Trophoblast cell (in vitro differentiated cells and primary cell): ENCODE measurements at regions not wholly inside any gene's neighbourhood (a gene's known extent, or its start where the extent isn't known, plus 50 kb on each side); places are given as distances from the start of the nearest gene placed in this dataset.
"Not testable (repeated sequence)": the region's sequence is repeated elsewhere in the genome, so short reads cannot be mapped to it uniquely, and the experiment has no call there.

Source experiments
- DNase-seq, 2 donors: peaks; one replicate each; pipeline ENCODE4 v3.0.0-alpha.2; 2016
- H2AFZ ChIP-seq: 2 replicates; pipeline ENCODE4 v1.6.1; 2013; ENCODE audit warnings: low read length, moderate library complexity, mild to moderate bottlenecking; ENCODE audit not compliant: insufficient read depth, poor library complexity
- H2AK5ac ChIP-seq: 2 replicates; pipeline ENCODE4 v1.6.1; 2013; ENCODE audit warnings: mild to moderate bottlenecking, low read length
- H2BK120ac ChIP-seq: 2 replicates; pipeline ENCODE4 v1.6.1; 2013; ENCODE audit warnings: low read length, mild to moderate bottlenecking, moderate library complexity; ENCODE audit not compliant: insufficient read depth, poor library complexity
- H2BK12ac ChIP-seq: 2 replicates; pipeline ENCODE4 v1.6.1; 2013; ENCODE audit warnings: mild to moderate bottlenecking, low read length, moderate library complexity
- H2BK5ac ChIP-seq: 2 replicates; pipeline ENCODE4 v1.6.1; 2013; ENCODE audit warnings: low read length, low read depth, moderate library complexity, mild to moderate bottlenecking; ENCODE audit not compliant: poor library complexity
- H3K14ac ChIP-seq: 2 replicates; pipeline ENCODE4 v1.6.1; 2013; ENCODE audit warnings: mild to moderate bottlenecking, low read length
- H3K18ac ChIP-seq: 2 replicates; pipeline ENCODE4 v1.6.1; 2013; ENCODE audit warnings: mild to moderate bottlenecking, low read length
- H3K23ac ChIP-seq: 2 replicates; pipeline ENCODE4 v1.6.1; 2013; ENCODE audit warnings: low read length
- H3K27ac ChIP-seq: 2 replicates; pipeline ENCODE4 v1.5.1; 2013; ENCODE audit warnings: low read depth, mild to moderate bottlenecking, inconsistent platforms, low read length, moderate library complexity
- H3K27me3 ChIP-seq: 2 replicates; pipeline ENCODE4 v1.6.1; 2013; ENCODE audit warnings: inconsistent platforms, mild to moderate bottlenecking, low read length, moderate library complexity; ENCODE audit not compliant: insufficient read depth
- H3K36me3 ChIP-seq, 2 experiments: 1 replicate in 1 of 2; 2 replicates in 1 of 2; pipeline ENCODE4 v1.6.1; 2013; ENCODE audit warnings: low read length in 2 of 2, mild to moderate bottlenecking in 2 of 2, moderate library complexity in 1 of 2; ENCODE audit not compliant: insufficient read depth in 2 of 2, control insufficient read depth in 1 of 2
- H3K4ac ChIP-seq: 2 replicates; pipeline ENCODE4 v1.6.1; 2013; ENCODE audit warnings: low read depth, mild to moderate bottlenecking, low read length, moderate library complexity
- H3K4me1 ChIP-seq, 2 experiments: 1 replicate in 1 of 2; 2 replicates in 1 of 2; pipeline ENCODE4 v1.6.1; 2013; ENCODE audit warnings: low read length in 2 of 2, mild to moderate bottlenecking in 2 of 2, moderate library complexity in 1 of 2; ENCODE audit not compliant: insufficient read depth in 2 of 2, control insufficient read depth in 1 of 2
- H3K4me2 ChIP-seq: 2 replicates; pipeline ENCODE4 v1.6.1; 2013; ENCODE audit warnings: inconsistent platforms, mild to moderate bottlenecking, low read length, moderate library complexity
- H3K4me3 ChIP-seq: 2 replicates; pipeline ENCODE4 v1.5.1; 2013; ENCODE audit warnings: mild to moderate bottlenecking, low read depth, low read length, inconsistent platforms
- H3K79me1 ChIP-seq: one replicate; pipeline ENCODE4 v1.6.1; 2013; ENCODE audit warnings: low read length
- H3K79me2 ChIP-seq: 2 replicates; pipeline ENCODE4 v1.6.1; 2013; ENCODE audit warnings: low read length, mild to moderate bottlenecking; ENCODE audit not compliant: control insufficient read depth, insufficient read depth, poor library complexity
- H3K9ac ChIP-seq: 2 replicates; pipeline ENCODE4 v1.6.1; 2013; ENCODE audit warnings: mild to moderate bottlenecking, low read length
- H3K9me3 ChIP-seq: 2 replicates; pipeline ENCODE4 v1.6.1; 2013; ENCODE audit warnings: low read depth, mild to moderate bottlenecking, control low read depth, inconsistent platforms, low read length; ENCODE audit not compliant: insufficient read depth
- H4K12ac ChIP-seq: 2 replicates; pipeline ENCODE4 v1.6.1; 2013; ENCODE audit warnings: low read depth, mild to moderate bottlenecking, low read length, moderate library complexity
- H4K8ac ChIP-seq: 2 replicates; pipeline ENCODE4 v1.6.1; 2013; ENCODE audit warnings: low read depth, mild to moderate bottlenecking, low read length, moderate library complexity
- H4K91ac ChIP-seq: one replicate; pipeline ENCODE4 v1.6.1; 2013; ENCODE audit warnings: low read depth, mild to moderate bottlenecking, low read length, moderate library complexity
- WGBS: extraction: QIAGEN DNeasy Blood & Tissue Kit; methylation state at CpG from one replicate; pipeline ENCODE4 v1.1.7; 2013; ENCODE audit warnings: missing lambda C conversion rate; ENCODE audit not compliant: insufficient read length, insufficient coverage; ENCODE audit errors: extremely low coverage; 5-methylcytosine and 5-hydroxymethylcytosine counted together

- not testable (repeated sequence) for H4K91ac ChIP-seq, H3K4me1 ChIP-seq, H2BK5ac ChIP-seq, H3K27me3 ChIP-seq, DNase-seq, H4K12ac ChIP-seq, H3K4ac ChIP-seq, H3K27ac ChIP-seq, H2AK5ac ChIP-seq, H4K8ac ChIP-seq, H3K9ac ChIP-seq, H3K79me1 ChIP-seq, H2AFZ ChIP-seq, H2BK12ac ChIP-seq, H3K4me2 ChIP-seq, H3K14ac ChIP-seq, H3K79me2 ChIP-seq, H3K9me3 ChIP-seq, H3K36me3 ChIP-seq, H3K23ac ChIP-seq, H3K4me3 ChIP-seq, H3K18ac ChIP-seq, H2BK120ac ChIP-seq
- WGBS = no CpG with 5 or more reads among the region's 4 CpGs
Observed at GRCh38 chr4:190118519-190118918, 54.2 kb downstream of the DBET start.

- H4K8ac ChIP-seq, H3K9me3 ChIP-seq, H2BK120ac ChIP-seq, DNase-seq, H4K91ac ChIP-seq, H2AFZ ChIP-seq, H2BK5ac ChIP-seq, H3K27ac ChIP-seq, H3K4me3 ChIP-seq, H3K9ac ChIP-seq, H4K12ac ChIP-seq, H3K27me3 ChIP-seq, H3K23ac ChIP-seq, H3K4me2 ChIP-seq, H3K36me3 ChIP-seq, H2AK5ac ChIP-seq, H3K79me1 ChIP-seq, H2BK12ac ChIP-seq, H3K14ac ChIP-seq, H3K18ac ChIP-seq, H3K4ac ChIP-seq, H3K79me2 ChIP-seq, H3K4me1 ChIP-seq: not testable (repeated sequence)
- WGBS = no CpG with 5 or more reads among the region's 3 CpGs
Observed at GRCh38 chr4:190119474-190119873, 54.1 kb upstream of the DUX4 start.

GRCh38 chr4:190120111-190120514, 53.5 kb upstream of the DUX4 start:
- not testable (repeated sequence) for H4K8ac ChIP-seq, H2BK12ac ChIP-seq, H2BK5ac ChIP-seq, H3K36me3 ChIP-seq, H3K9ac ChIP-seq, H2AK5ac ChIP-seq, H3K4me1 ChIP-seq, H2BK120ac ChIP-seq, H3K18ac ChIP-seq, H3K9me3 ChIP-seq, H4K12ac ChIP-seq, H3K14ac ChIP-seq, H3K27me3 ChIP-seq, H3K79me1 ChIP-seq, H3K79me2 ChIP-seq, H3K4me3 ChIP-seq, H3K4me2 ChIP-seq, H3K27ac ChIP-seq, H4K91ac ChIP-seq, H2AFZ ChIP-seq, H3K4ac ChIP-seq, H3K23ac ChIP-seq
- WGBS = no CpG with 5 or more reads among the region's 15 CpGs
- peak in 1 of 2 donors; percentile 59 for DNase-seq

- H3K14ac ChIP-seq, H3K4ac ChIP-seq, H3K27ac ChIP-seq, H2BK5ac ChIP-seq, H3K9ac ChIP-seq, H3K36me3 ChIP-seq, H3K4me3 ChIP-seq, H3K9me3 ChIP-seq, H4K8ac ChIP-seq, H2BK12ac ChIP-seq, H3K18ac ChIP-seq, H3K4me2 ChIP-seq, H3K79me1 ChIP-seq, H3K79me2 ChIP-seq, H4K12ac ChIP-seq, H4K91ac ChIP-seq, H2AK5ac ChIP-seq, H2AFZ ChIP-seq, H3K27me3 ChIP-seq, H3K23ac ChIP-seq, H2BK120ac ChIP-seq, H3K4me1 ChIP-seq: not testable (repeated sequence)
- WGBS = no CpG with 5 or more reads among the region's 37 CpGs
- DNase-seq = peak; percentile 53 to 97
Observed at GRCh38 chr4:190120537-190121001, 53.0 kb upstream of the DUX4 start.
